Osteocyte (in vitro differentiated cells): ENCODE measurements at regions not wholly inside any gene's neighbourhood (a gene's known extent, or its start where the extent isn't known, plus 50 kb on each side); places are given as distances from the start of the nearest gene placed in this dataset.

ENCODE experiments used
- DNase-seq: peaks from one replicate; pipeline ENCODE4 v3.0.0; 2021; ENCODE audit warnings: mixed read lengths; ENCODE audit not compliant: unreplicated experiment; ENCODE audit errors: extremely low spot score
- H3K27ac Mint-ChIP-seq: one replicate; pipeline ENCODE4 v1.8.0; 2021; ENCODE audit warnings: mild to moderate bottlenecking, mixed read lengths; ENCODE audit not compliant: unreplicated experiment
- H3K27me3 Mint-ChIP-seq: one replicate; pipeline ENCODE4 v1.8.0; 2021; ENCODE audit warnings: mixed read lengths; ENCODE audit not compliant: unreplicated experiment
- H3K36me3 Mint-ChIP-seq: one replicate; pipeline ENCODE4 v1.8.0; 2021; ENCODE audit warnings: mixed read lengths; ENCODE audit not compliant: unreplicated experiment
- H3K4me1 Mint-ChIP-seq: one replicate; pipeline ENCODE4 v1.8.0; 2021; ENCODE audit warnings: mixed read lengths; ENCODE audit not compliant: unreplicated experiment
- H3K4me3 Mint-ChIP-seq: one replicate; pipeline ENCODE4 v1.8.0; 2021; ENCODE audit warnings: mild to moderate bottlenecking, moderate library complexity, mixed read lengths; ENCODE audit not compliant: unreplicated experiment
- H3K9me3 Mint-ChIP-seq: one replicate; pipeline ENCODE4 v1.8.0; 2021; ENCODE audit warnings: mixed read lengths; ENCODE audit not compliant: unreplicated experiment
- CTCF ChIP-seq: fragments of 200-600 bp; sonication (generic); IDR thresholded peaks from 2 replicates; pipeline ENCODE4 v1.5.0; 2021; ENCODE audit warnings: antibody characterized with exemption, mild to moderate bottlenecking, moderate library complexity

GRCh38 chr3:68290333-68290732 lies 635.9 kb upstream of the SUCLG2 start:
- no peaks in the 10 kb centered on the region for H3K4me1 Mint-ChIP-seq
- TF ChIP-seq CTCF = no peak
- peaks cover 4% of the 10 kb centered on the region for H3K27me3 Mint-ChIP-seq
- no peaks in the 10 kb centered on the region for H3K9me3 Mint-ChIP-seq
- no peak for DNase-seq
- no peak overlapping the region for H3K4me3 Mint-ChIP-seq
- no peaks in the 10 kb centered on the region for H3K36me3 Mint-ChIP-seq
- H3K27ac Mint-ChIP-seq = no peak overlapping the region

GRCh38 chr3:68288085-68288484 lies 633.7 kb upstream of the SUCLG2 start:
- no peak for TF ChIP-seq CTCF
- Mint-ChIP-seq H3K4me3 (no peak overlapping the region), H3K4me1 (no peaks in the 10 kb centered on the region), H3K27me3 (peaks cover 4% of the 10 kb centered on the region), H3K36me3 (no peaks in the 10 kb centered on the region), H3K27ac (no peak overlapping the region), H3K9me3 (no peaks in the 10 kb centered on the region)
- no peak for DNase-seq

GRCh38 chr3:68287101-68287500 lies 632.7 kb upstream of the SUCLG2 start:
- no peaks in the 10 kb centered on the region for H3K4me1 Mint-ChIP-seq
- no peak overlapping the region for H3K4me3 Mint-ChIP-seq
- no peak for DNase-seq
- H3K36me3 Mint-ChIP-seq = no peaks in the 10 kb centered on the region
- peaks cover 4% of the 10 kb centered on the region for H3K27me3 Mint-ChIP-seq
- TF ChIP-seq CTCF = no peak
- H3K9me3 Mint-ChIP-seq = no peaks in the 10 kb centered on the region
- H3K27ac Mint-ChIP-seq = no peak overlapping the region

GRCh38 chr3:68274286-68274685 lies 619.9 kb upstream of the SUCLG2 start:
- H3K9me3 Mint-ChIP-seq = no peaks in the 10 kb centered on the region
- no peak overlapping the region for H3K4me3 Mint-ChIP-seq
- no peaks in the 10 kb centered on the region for H3K4me1 Mint-ChIP-seq
- TF ChIP-seq CTCF = no peak
- no peak overlapping the region for H3K27ac Mint-ChIP-seq
- DNase-seq = no peak
- peaks cover 2% of the 10 kb centered on the region for H3K27me3 Mint-ChIP-seq
- H3K36me3 Mint-ChIP-seq = no peaks in the 10 kb centered on the region

GRCh38 chr3:68271145-68271544 lies 616.7 kb upstream of the SUCLG2 start:
- TF ChIP-seq CTCF = no peak
- Mint-ChIP-seq H3K27me3 (peaks cover 2% of the 10 kb centered on the region), H3K36me3 (no peaks in the 10 kb centered on the region), H3K4me1 (no peaks in the 10 kb centered on the region), H3K4me3 (no peak overlapping the region), H3K9me3 (no peaks in the 10 kb centered on the region), H3K27ac (no peak overlapping the region)
- no peak for DNase-seq
